ENCODE measurements at regions not wholly inside any gene's neighbourhood (a gene's known extent, or its start where the extent isn't known, plus 50 kb on each side); places are given as distances from the start of the nearest gene placed in this dataset.
"Not testable (repeated sequence)": the region's sequence is repeated elsewhere in the genome, so short reads cannot be mapped to it uniquely, and the experiment has no call there.

GRCh38 chr6:4460586-4461475, 315.4 kb upstream of the CDYL start:
- DNase-seq (ENCODE audit: low read depth), result no peak

GRCh38 chr6:4459996-4460395, 316.2 kb upstream of the CDYL start:
- DNase-seq (ENCODE audit: low read depth), result no peak

- peak; percentile 11 for DNase-seq (ENCODE audit: low read depth)
These were observed 317.2 kb upstream of the CDYL start for GRCh38 chr6:4459032-4459431.

- DNase-seq (ENCODE audit: low read depth), result no peak
These were observed 316.3 kb upstream of the ECI2 start for GRCh38 chr6:4451718-4452117.

GRCh38 chr6:4451081-4451480, 315.7 kb upstream of the ECI2 start:
- no peak for DNase-seq (ENCODE audit: low read depth)

GRCh38 chr6:4450237-4450636, 314.9 kb upstream of the ECI2 start:
- DNase-seq (ENCODE audit: low read depth), result no peak

GRCh38 chr6:4449409-4449808, 314.0 kb upstream of the ECI2 start:
- DNase-seq (ENCODE audit: low read depth), result no peak

GRCh38 chr6:4448841-4449240, 313.5 kb upstream of the ECI2 start:
- no peak for DNase-seq (ENCODE audit: low read depth)

GRCh38 chr6:4447639-4448330, 312.4 kb upstream of the ECI2 start:
- DNase-seq (ENCODE audit: low read depth), result no peak

GRCh38 chr6:4446982-4447381, 311.6 kb upstream of the ECI2 start:
- no peak for DNase-seq (ENCODE audit: low read depth)

- no peak for DNase-seq (ENCODE audit: low read depth)
These were observed 306.6 kb upstream of the ECI2 start for GRCh38 chr6:4441981-4442434.

GRCh38 chr6:4439159-4439558, 303.8 kb upstream of the ECI2 start:
- no peak for DNase-seq (ENCODE audit: low read depth)

- no peak for DNase-seq (ENCODE audit: low read depth)
These were observed 302.0 kb upstream of the ECI2 start for GRCh38 chr6:4437342-4437741.

- DNase-seq (ENCODE audit: low read depth), result no peak
These were observed 300.6 kb upstream of the ECI2 start for GRCh38 chr6:4435981-4436445.

GRCh38 chr6:4434655-4435054, 299.3 kb upstream of the ECI2 start:
- DNase-seq (ENCODE audit: low read depth), result no peak

GRCh38 chr6:4433199-4433598, 297.8 kb upstream of the ECI2 start:
- no peak for DNase-seq (ENCODE audit: low read depth)

- DNase-seq (ENCODE audit: low read depth), result no peak
These were observed 291.6 kb upstream of the ECI2 start for GRCh38 chr6:4426968-4427367.

GRCh38 chr6:4421837-4422236, 286.5 kb upstream of the ECI2 start:
- DNase-seq (ENCODE audit: low read depth), result no peak

- DNase-seq (ENCODE audit: low read depth), result no peak
These were observed 284.9 kb upstream of the ECI2 start for GRCh38 chr6:4420160-4420865.

GRCh38 chr6:4415549-4415948, 280.2 kb upstream of the ECI2 start:
- no peak for DNase-seq (ENCODE audit: low read depth)

GRCh38 chr6:4414078-4414477, 278.7 kb upstream of the ECI2 start:
- not testable (repeated sequence) for DNase-seq (ENCODE audit: low read depth)

- DNase-seq (ENCODE audit: low read depth), result no peak
These were observed 277.7 kb upstream of the ECI2 start for GRCh38 chr6:4413073-4413472.

- no peak for DNase-seq (ENCODE audit: low read depth)
These were observed 277.1 kb upstream of the ECI2 start for GRCh38 chr6:4412488-4412887.

Data from HS-27A (cell line).